Tibial nerve (tissue), 4 donors: ENCODE measurements at regions not wholly inside any gene's neighbourhood (a gene's known extent, or its start where the extent isn't known, plus 50 kb on each side); places are given as distances from the start of the nearest gene placed in this dataset.

Experiments used
- EP300 ChIP-seq, 2 donors: sonication (generic); formaldehyde crosslinking; IDR thresholded peaks; one replicate each; pipeline ENCODE4 v1.6.1; 2017; ENCODE audit warnings: antibody characterized with exemption in 2 of 2, mild to moderate bottlenecking in 1 of 2
- TF ChIP-seq, protein P1 (sequence below), 5 experiments: fragments of 200-600 bp in 3 of 5; fragments of 450-650 bp in 2 of 5; sonication (generic) in 3 of 5; IDR thresholded peaks; one replicate each; pipeline ENCODE4 v1.5.1; 2016 to 2019; ENCODE audit warnings: antibody characterized with exemption in 5 of 5, mild to moderate bottlenecking in 3 of 5, moderate library complexity in 2 of 5

DNA sequence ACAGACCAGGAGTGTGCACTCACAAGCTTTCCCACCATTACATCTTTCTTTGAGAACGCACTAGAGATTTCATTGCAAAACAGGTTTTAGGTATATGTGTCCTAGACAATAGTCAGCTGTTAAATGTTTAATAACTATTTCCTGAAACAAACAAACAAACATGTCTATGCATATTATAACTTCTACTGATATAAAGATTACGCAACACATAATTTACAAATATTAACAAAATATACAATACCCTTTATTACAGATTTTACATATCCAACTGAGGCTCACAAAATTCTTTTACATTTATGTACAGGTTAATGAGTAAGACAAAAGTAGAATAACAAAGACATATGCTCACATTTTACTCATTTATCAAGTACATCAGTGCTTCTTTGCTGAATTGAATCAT, 1554.0 kb upstream of the PCDH10 start:
- no peak for TF ChIP-seq EP300 (IDR thresholded peaks at IDR 0.05)
- TF ChIP-seq, protein P1, sequence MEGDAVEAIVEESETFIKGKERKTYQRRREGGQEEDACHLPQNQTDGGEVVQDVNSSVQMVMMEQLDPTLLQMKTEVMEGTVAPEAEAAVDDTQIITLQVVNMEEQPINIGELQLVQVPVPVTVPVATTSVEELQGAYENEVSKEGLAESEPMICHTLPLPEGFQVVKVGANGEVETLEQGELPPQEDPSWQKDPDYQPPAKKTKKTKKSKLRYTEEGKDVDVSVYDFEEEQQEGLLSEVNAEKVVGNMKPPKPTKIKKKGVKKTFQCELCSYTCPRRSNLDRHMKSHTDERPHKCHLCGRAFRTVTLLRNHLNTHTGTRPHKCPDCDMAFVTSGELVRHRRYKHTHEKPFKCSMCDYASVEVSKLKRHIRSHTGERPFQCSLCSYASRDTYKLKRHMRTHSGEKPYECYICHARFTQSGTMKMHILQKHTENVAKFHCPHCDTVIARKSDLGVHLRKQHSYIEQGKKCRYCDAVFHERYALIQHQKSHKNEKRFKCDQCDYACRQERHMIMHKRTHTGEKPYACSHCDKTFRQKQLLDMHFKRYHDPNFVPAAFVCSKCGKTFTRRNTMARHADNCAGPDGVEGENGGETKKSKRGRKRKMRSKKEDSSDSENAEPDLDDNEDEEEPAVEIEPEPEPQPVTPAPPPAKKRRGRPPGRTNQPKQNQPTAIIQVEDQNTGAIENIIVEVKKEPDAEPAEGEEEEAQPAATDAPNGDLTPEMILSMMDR (IDR thresholded peaks at IDR 0.05), result no peak
